Ishikawa (cell line): ENCODE measurements at regions not wholly inside any gene's neighbourhood (a gene's known extent, or its start where the extent isn't known, plus 50 kb on each side); places are given as distances from the start of the nearest gene placed in this dataset.

ENCODE experiments used
- CEBPB ChIP-seq: IDR thresholded peaks from 2 replicates; pipeline ENCODE4 v1.6.1; 2012
- CREB1 ChIP-seq: IDR thresholded peaks from 2 replicates; pipeline ENCODE4 v1.6.1; 2012; ENCODE audit warnings: low read depth
- EGR1 ChIP-seq: IDR thresholded peaks from 2 replicates; pipeline ENCODE4 v1.6.1; 2012
- EP300 ChIP-seq: IDR thresholded peaks from 2 replicates; pipeline ENCODE4 v1.6.1; 2012; ENCODE audit warnings: borderline replicate concordance
- FOXM1 ChIP-seq: IDR thresholded peaks from 2 replicates; pipeline ENCODE4 v1.6.1; 2012; ENCODE audit warnings: low read depth, borderline replicate concordance
- NFIC ChIP-seq: IDR thresholded peaks from 2 replicates; pipeline ENCODE4 v1.6.1; 2012
- RAD21 ChIP-seq: IDR thresholded peaks from 2 replicates; pipeline ENCODE4 v1.6.1; 2012; ENCODE audit warnings: low read depth
- TAF1 ChIP-seq: IDR thresholded peaks from 2 replicates; pipeline ENCODE4 v1.6.1; 2012; ENCODE audit warnings: low read depth, mild to moderate bottlenecking
- TCF12 ChIP-seq: IDR thresholded peaks from 2 replicates; pipeline ENCODE4 v1.6.1; 2012; ENCODE audit warnings: low read depth
- TEAD4 ChIP-seq: IDR thresholded peaks from 2 replicates; pipeline ENCODE4 v1.6.1; 2012
- YY1 ChIP-seq: IDR thresholded peaks from 2 replicates; pipeline ENCODE4 v1.6.1; 2012; ENCODE audit warnings: low read depth
- ZBTB7A ChIP-seq: IDR thresholded peaks from 2 replicates; pipeline ENCODE4 v1.6.1; 2012; ENCODE audit warnings: low read depth
- TF ChIP-seq, protein P1 (sequence below): IDR thresholded peaks from 2 replicates; pipeline ENCODE4 v1.6.1; 2012
- TF ChIP-seq, protein P2 (sequence below): IDR thresholded peaks from 2 replicates; pipeline ENCODE4 v1.6.1; 2012
- TF ChIP-seq, protein P3 (sequence below): IDR thresholded peaks from 2 replicates; pipeline ENCODE4 v1.6.1; 2012; ENCODE audit warnings: low read depth, mild to moderate bottlenecking

DNA sequence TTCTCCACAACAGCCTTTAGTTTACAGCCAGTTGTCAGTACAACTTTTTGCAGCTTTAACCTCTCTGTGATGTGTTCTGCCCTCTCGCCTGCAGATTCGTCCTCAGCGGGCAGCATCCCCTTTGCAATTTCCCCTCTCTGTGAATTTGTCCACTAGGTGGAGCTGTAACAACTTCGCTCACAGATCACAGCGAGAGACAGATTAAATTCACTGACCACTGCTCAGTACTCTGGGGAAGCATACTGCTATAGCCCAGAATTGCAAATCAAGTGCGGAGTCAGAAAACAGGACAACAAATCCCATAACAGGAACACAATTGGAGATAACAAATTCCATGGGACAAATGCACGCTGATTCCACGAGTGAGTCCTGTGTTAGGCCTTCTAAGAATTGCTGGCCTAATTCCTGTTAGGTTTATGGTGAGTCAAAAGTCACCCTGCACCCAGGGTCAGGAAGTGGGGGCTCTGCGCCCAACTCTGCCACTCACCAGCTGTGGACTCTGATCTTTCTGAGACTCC lies 2124.9 kb downstream of the MAT2B start:
- TF ChIP-seq RAD21: peak; percentile 58
- TF ChIP-seq CEBPB: no peak

DNA sequence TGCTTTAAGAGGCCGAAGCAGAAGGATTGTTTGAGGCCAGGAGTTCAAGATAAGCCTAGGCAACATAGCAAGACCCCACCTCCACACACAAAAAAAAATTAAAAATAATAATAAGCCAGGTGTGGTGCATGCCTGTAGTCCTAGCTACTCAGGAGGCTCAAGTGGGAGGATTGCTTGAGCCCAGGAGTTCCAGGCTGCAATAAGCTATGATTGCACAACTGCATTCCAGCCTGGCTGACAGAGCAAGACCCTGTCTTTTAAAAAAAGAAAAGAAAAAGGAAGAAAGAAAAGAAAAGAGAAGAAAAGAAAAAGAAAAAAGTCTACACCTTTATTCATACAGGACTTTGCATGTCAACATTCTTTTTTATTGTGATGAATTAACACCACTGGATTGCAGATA lies 2125.8 kb downstream of the MAT2B start:
- TF ChIP-seq, protein P1, sequence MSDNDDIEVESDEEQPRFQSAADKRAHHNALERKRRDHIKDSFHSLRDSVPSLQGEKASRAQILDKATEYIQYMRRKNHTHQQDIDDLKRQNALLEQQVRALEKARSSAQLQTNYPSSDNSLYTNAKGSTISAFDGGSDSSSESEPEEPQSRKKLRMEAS: no peak
- TF ChIP-seq ZBTB7A (no peak), RAD21 (no peak), TEAD4 (no peak), YY1 (no peak), CEBPB (no peak), CREB1 (no peak), TAF1 (no peak), NFIC (no peak), EGR1 (no peak), TCF12 (no peak), EP300 (no peak), FOXM1 (no peak)
- TF ChIP-seq, protein P2, sequence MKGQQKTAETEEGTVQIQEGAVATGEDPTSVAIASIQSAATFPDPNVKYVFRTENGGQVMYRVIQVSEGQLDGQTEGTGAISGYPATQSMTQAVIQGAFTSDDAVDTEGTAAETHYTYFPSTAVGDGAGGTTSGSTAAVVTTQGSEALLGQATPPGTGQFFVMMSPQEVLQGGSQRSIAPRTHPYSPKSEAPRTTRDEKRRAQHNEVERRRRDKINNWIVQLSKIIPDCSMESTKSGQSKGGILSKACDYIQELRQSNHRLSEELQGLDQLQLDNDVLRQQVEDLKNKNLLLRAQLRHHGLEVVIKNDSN: no peak
- TF ChIP-seq, protein P3, sequence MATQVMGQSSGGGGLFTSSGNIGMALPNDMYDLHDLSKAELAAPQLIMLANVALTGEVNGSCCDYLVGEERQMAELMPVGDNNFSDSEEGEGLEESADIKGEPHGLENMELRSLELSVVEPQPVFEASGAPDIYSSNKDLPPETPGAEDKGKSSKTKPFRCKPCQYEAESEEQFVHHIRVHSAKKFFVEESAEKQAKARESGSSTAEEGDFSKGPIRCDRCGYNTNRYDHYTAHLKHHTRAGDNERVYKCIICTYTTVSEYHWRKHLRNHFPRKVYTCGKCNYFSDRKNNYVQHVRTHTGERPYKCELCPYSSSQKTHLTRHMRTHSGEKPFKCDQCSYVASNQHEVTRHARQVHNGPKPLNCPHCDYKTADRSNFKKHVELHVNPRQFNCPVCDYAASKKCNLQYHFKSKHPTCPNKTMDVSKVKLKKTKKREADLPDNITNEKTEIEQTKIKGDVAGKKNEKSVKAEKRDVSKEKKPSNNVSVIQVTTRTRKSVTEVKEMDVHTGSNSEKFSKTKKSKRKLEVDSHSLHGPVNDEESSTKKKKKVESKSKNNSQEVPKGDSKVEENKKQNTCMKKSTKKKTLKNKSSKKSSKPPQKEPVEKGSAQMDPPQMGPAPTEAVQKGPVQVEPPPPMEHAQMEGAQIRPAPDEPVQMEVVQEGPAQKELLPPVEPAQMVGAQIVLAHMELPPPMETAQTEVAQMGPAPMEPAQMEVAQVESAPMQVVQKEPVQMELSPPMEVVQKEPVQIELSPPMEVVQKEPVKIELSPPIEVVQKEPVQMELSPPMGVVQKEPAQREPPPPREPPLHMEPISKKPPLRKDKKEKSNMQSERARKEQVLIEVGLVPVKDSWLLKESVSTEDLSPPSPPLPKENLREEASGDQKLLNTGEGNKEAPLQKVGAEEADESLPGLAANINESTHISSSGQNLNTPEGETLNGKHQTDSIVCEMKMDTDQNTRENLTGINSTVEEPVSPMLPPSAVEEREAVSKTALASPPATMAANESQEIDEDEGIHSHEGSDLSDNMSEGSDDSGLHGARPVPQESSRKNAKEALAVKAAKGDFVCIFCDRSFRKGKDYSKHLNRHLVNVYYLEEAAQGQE: no peak

DNA sequence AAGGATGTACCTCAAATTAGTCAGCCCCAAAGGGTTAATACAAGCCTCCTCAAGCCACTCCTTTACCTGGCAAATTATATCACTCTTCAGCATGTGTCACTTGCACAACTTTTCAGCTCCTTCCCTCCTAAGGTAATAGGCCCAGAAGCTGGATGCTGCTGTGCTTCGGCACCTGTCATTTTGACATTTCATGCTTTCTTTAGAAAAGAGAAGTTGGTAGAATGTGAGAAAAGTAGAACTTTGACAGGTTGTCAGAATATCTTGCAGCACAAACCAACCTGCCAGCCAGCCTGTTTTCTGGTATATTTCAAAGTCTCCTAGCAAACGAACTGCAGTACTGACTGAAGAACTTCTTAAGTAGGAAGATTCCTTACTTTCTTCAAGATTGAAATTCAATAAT lies 2136.9 kb downstream of the MAT2B start:
- TF ChIP-seq, protein P2: no peak
- no peak for TF ChIP-seq EP300
- TF ChIP-seq, protein P3: no peak
- TF ChIP-seq NFIC: no peak
- no peak for TF ChIP-seq TCF12

DNA sequence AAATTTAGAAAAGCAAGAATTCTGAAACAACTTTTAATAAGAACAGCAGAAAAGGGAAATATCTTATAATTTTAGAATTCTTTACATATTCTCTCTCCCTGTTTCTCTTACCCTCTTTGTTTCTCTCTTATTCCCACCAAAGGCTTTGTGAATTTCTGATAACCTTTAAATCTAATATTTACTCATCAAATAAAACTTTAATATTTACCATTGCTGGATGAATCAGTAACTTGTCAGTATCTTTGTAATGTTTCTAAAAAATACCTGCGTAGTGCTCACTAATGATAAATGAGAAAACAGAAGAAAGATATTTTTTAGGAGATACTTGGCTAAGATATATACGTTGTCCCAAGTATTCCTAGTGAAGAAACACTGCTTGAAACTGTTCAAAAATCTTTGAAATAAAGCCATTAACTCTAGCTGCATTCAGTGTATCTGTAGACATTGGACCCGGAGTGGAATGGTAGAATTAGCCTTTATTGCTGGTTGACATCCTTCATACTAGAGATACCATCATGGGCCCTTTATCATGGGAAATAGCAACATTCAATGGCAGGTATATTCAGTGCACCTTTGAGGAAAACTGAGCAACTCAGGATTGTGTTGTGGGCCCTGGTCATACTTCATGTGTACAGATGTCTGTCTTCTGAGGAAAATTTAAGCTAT lies 2160.4 kb downstream of the MAT2B start:
- TF ChIP-seq, protein P3: no peak
- TF ChIP-seq EGR1 (no peak), ZBTB7A (no peak), CEBPB (no peak), TAF1 (no peak), EP300 (no peak), TEAD4 (no peak), RAD21 (no peak)
- TF ChIP-seq, protein P1: no peak

DNA sequence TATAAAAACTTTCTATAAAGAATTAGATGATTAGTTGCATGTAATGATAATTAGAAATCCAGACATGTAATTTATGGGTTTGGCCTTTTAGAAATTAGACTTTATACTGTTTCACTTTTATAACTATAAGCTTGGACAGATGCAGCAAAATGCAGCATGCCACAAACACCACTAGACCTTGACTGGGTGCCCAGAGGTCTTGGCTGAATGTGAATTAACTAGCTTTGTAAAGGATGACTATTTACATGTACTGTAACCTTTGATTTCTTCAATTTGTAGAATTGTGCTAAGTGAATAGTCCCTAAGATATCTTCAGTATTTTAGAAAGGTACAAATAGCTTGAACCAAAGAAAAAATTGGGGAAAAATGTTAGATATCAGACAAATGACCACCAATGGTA lies 2168.1 kb downstream of the MAT2B start:
- TF ChIP-seq, protein P1: no peak
- TF ChIP-seq NFIC: no peak
- TF ChIP-seq EP300: no peak
